HepG2 (cell line): ENCODE measurements at regions not wholly inside any gene's neighbourhood (a gene's known extent, or its start where the extent isn't known, plus 50 kb on each side); places are given as distances from the start of the nearest gene placed in this dataset.

ENCODE experiments used
- ATF4 ChIP-seq, 2 experiments: fragments of 450-650 bp in 1 of 2; sonication (generic) in 1 of 2; formaldehyde crosslinking; IDR thresholded peaks; 2 replicates each; pipeline versions ENCODE4 v1.5.0 to v1.8.0; 2020 to 2022; ENCODE audit warnings: mild to moderate bottlenecking in 1 of 2, missing genetic modification reagents in 1 of 2
- CBX5 ChIP-seq: sonication (generic); formaldehyde crosslinking; IDR thresholded peaks from 2 replicates; pipeline ENCODE4 v1.4.0; 2020; ENCODE audit warnings: missing genetic modification reagents, borderline replicate concordance
- EEA1 ChIP-seq: sonication (generic); formaldehyde crosslinking; IDR thresholded peaks from 2 replicates; pipeline ENCODE4 v1.5.1; 2020; ENCODE audit warnings: mild to moderate bottlenecking, missing genetic modification reagents, borderline replicate concordance
- FOSL2 ChIP-seq: sonication (generic); formaldehyde crosslinking; IDR thresholded peaks from 2 replicates; pipeline ENCODE4 v1.4.0; 2020; ENCODE audit warnings: missing genetic modification reagents
- FOXO1 ChIP-seq: sonication (generic); formaldehyde crosslinking; IDR thresholded peaks from 2 replicates; pipeline ENCODE4 v1.4.0; 2020; ENCODE audit warnings: missing genetic modification reagents
- GABPA ChIP-seq, 2 experiments: IDR thresholded peaks; 2 replicates each; pipeline ENCODE4 v1.6.1; 2011 to 2016; ENCODE audit warnings: low read depth in 2 of 2, low read length in 1 of 2, missing biosample characterization in 1 of 2, missing genetic modification characterization in 1 of 2
- GPBP1L1 ChIP-seq: sonication (generic); formaldehyde crosslinking; IDR thresholded peaks from 2 replicates; pipeline ENCODE4 v1.5.0; 2020; ENCODE audit warnings: mild to moderate bottlenecking, missing genetic modification reagents
- MLLT10 ChIP-seq: sonication (generic); formaldehyde crosslinking; IDR thresholded peaks from 2 replicates; pipeline ENCODE4 v1.4.0; 2020; ENCODE audit warnings: missing genetic modification reagents
- PLSCR1 ChIP-seq: sonication (generic); formaldehyde crosslinking; IDR thresholded peaks from 2 replicates; pipeline ENCODE4 v1.5.0; 2020; ENCODE audit warnings: missing genetic modification reagents, mild to moderate bottlenecking, borderline replicate concordance
- PPARG ChIP-seq: conservative IDR thresholded peaks from 2 replicates; pipeline ENCODE4 v1.6.1; 2016; ENCODE audit warnings: missing biosample characterization, missing genetic modification reagents
- RARA ChIP-seq: IDR thresholded peaks from 2 replicates; pipeline ENCODE4 v1.6.1; 2016; ENCODE audit warnings: missing genetic modification reagents, missing compliant biosample characterization
- RBM39 ChIP-seq: fragments of 200-400 bp; formaldehyde crosslinking; IDR thresholded peaks from one replicate; pipeline ENCODE4 v1.6.1; 2018; ENCODE audit warnings: antibody characterized with exemption, mild to moderate bottlenecking, low read depth, low read length; ENCODE audit not compliant: poor library complexity, severe bottlenecking
- RNF2 ChIP-seq: fragments of 450-650 bp; conservative IDR thresholded peaks from 2 replicates; pipeline ENCODE4 v1.6.1; 2016; ENCODE audit warnings: low read depth
- SALL2 ChIP-seq: sonication (generic); formaldehyde crosslinking; IDR thresholded peaks from 2 replicates; pipeline ENCODE4 v1.8.1; 2023; ENCODE audit warnings: mild to moderate bottlenecking, missing genetic modification reagents, inconsistent platforms
- SIN3B ChIP-seq: fragments of 150-350 bp; IDR thresholded peaks from 2 replicates; pipeline ENCODE4 v1.6.1; 2014; ENCODE audit warnings: low read length
- SMC3 ChIP-seq: IDR thresholded peaks from 2 replicates; pipeline ENCODE4 v1.6.1; 2011; ENCODE audit warnings: low read length, improper control_type of control experiment
- ZNF251 ChIP-seq: sonication (generic); formaldehyde crosslinking; IDR thresholded peaks from 2 replicates; pipeline ENCODE4 v1.9.0; 2021; ENCODE audit warnings: mild to moderate bottlenecking, missing genetic modification reagents
- ZNF274 ChIP-seq: sonication (generic); formaldehyde crosslinking; IDR thresholded peaks from 2 replicates; pipeline ENCODE4 v1.5.1; 2020; ENCODE audit warnings: mild to moderate bottlenecking, missing genetic modification reagents
- ZNF326 ChIP-seq: sonication (generic); formaldehyde crosslinking; IDR thresholded peaks from 2 replicates; pipeline ENCODE4 v1.4.0; 2020; ENCODE audit warnings: missing genetic modification reagents, borderline replicate concordance
- ZNF329 ChIP-seq: sonication (generic); formaldehyde crosslinking; IDR thresholded peaks from 2 replicates; pipeline ENCODE4 v1.9.0; 2021; ENCODE audit warnings: low read depth, mild to moderate bottlenecking, missing genetic modification reagents
- ZNF350 ChIP-seq: sonication (generic); formaldehyde crosslinking; IDR thresholded peaks from 2 replicates; pipeline ENCODE4 v1.4.0; 2020; ENCODE audit warnings: mild to moderate bottlenecking, low read depth, missing genetic modification reagents, borderline replicate concordance
- ZNF414 ChIP-seq: sonication (generic); formaldehyde crosslinking; IDR thresholded peaks from 2 replicates; pipeline ENCODE4 v1.5.0; 2020; ENCODE audit warnings: missing genetic modification reagents
- ZNF431 ChIP-seq: sonication (generic); formaldehyde crosslinking; IDR thresholded peaks from 2 replicates; pipeline ENCODE4 v1.9.0; 2022; ENCODE audit warnings: missing genetic modification reagents, low read depth, mild to moderate bottlenecking, borderline replicate concordance
- ZNF598 ChIP-seq: sonication (generic); formaldehyde crosslinking; IDR thresholded peaks from 2 replicates; pipeline ENCODE4 v1.5.1; 2020; ENCODE audit warnings: mild to moderate bottlenecking, missing genetic modification reagents, borderline replicate concordance
- ZNF781 ChIP-seq: sonication (generic); formaldehyde crosslinking; IDR thresholded peaks from 2 replicates; pipeline ENCODE4 v1.5.1; 2020; ENCODE audit warnings: borderline replicate concordance, mild to moderate bottlenecking, missing genetic modification reagents; ENCODE audit errors: not compliant biosample characterization
- TF ChIP-seq, protein P1 (sequence below): IDR thresholded peaks from 2 replicates; pipeline ENCODE4 v1.6.1; 2016; ENCODE audit warnings: low read depth, borderline replicate concordance

DNA sequence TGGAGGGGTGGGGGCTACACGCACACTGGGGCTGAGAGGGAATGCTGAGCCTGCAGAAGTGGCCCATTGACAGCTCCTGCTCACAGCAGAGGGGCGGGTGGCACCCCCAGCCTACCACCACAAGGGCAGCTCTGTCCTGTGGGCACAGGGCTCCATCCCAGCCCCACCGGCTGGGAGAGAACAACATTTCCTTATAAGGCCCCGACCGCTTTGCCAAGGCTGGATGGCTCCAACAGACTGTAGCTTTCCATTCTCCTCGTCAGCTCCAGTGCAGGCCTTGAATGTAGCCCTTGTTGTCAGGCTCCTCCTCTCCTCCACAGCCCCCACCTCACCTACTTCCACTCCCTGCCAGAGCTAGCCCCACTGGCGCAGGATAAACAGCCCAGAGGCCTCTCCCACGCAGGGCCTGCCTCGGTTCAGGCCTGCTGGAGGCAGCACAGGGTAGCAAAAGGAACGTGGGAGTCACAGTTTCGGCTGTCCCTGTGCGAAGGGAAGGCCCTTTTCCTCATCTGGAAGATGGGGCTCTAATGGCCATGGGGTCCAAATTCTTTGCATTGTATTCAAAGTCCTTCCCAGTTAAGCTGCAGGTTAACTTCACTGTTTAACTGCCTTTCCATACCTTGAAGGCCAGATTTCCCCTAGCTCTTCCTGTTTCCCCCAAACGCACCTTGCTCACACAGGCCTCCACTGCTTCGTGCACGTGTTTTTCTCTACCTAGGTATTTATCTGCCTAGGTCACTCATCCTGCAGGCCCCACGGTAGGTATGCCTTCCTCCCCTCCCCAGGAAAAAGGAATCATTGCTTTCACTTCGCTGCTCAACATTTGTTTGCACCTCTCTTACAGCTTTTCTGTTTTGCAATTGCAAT, 101.6 kb upstream of the LPP start (continued):
- peak; percentile 4; the same call in 1 of the 2 replicates for TF ChIP-seq RARA (CRISPR knock-in tag)
- peak; percentile 45 for TF ChIP-seq SMC3
- TF ChIP-seq SIN3B, result no peak
- TF ChIP-seq ZNF598 (CRISPR knock-in tag), result peak; percentile 24; the same call in 1 of the 2 replicates
- no peak for TF ChIP-seq ZNF329
- TF ChIP-seq, protein P1, sequence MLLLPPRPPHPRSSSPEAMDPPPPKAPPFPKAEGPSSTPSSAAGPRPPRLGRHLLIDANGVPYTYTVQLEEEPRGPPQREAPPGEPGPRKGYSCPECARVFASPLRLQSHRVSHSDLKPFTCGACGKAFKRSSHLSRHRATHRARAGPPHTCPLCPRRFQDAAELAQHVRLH (CRISPR knock-in tag), result peak; percentile 86
- TF ChIP-seq SALL2 (CRISPR knock-in tag), result no peak
- TF ChIP-seq RNF2, result no peak
- TF ChIP-seq CBX5 (CRISPR knock-in tag), result peak; percentile 56; the same call in 1 of the 2 replicates
- TF ChIP-seq GPBP1L1 (CRISPR knock-in tag), result no peak
- TF ChIP-seq ZNF326, result no peak
- no peak for TF ChIP-seq EEA1 (CRISPR knock-in tag)
- no peak for TF ChIP-seq ZNF781 (CRISPR knock-in tag)
- no peak for TF ChIP-seq MLLT10 (CRISPR knock-in tag)
- peak; percentile 83 for TF ChIP-seq FOXO1 (CRISPR knock-in tag)
- TF ChIP-seq ZNF251 (CRISPR knock-in tag), result no peak
- peak; percentile 72; the same call in 1 of the 2 replicates for TF ChIP-seq ZNF350 (CRISPR knock-in tag)
- no peak; the same call in 1 of the 2 replicates for TF ChIP-seq PPARG (CRISPR knock-in tag)
- peak; percentile 37; the same call in 1 of the 2 replicates for TF ChIP-seq FOSL2 (CRISPR knock-in tag)
- no peak for TF ChIP-seq PLSCR1 (CRISPR knock-in tag)
- TF ChIP-seq ZNF431 (CRISPR knock-in tag), result no peak
- TF ChIP-seq RBM39, result no peak
- TF ChIP-seq GABPA (IDR thresholded peaks at IDR 0.05; ENCODE audit: low read depth, low read length), result no peak
- TF ChIP-seq GABPA (CRISPR knock-in tag; IDR thresholded peaks at IDR 0.05; ENCODE audit: low read depth), result no peak
- TF ChIP-seq ZNF274, result peak; percentile 70; the same call in 1 of the 2 replicates
- no peak for TF ChIP-seq ATF4 (CRISPR knock-in tag; IDR thresholded peaks at IDR 0.05)
- TF ChIP-seq ZNF414 (CRISPR knock-in tag), result 0 out of 2 replicates have a peak, but pooled peaks have one; percentile 27
